ENCODE measurements at regions not wholly inside any gene's neighbourhood (a gene's known extent, or its start where the extent isn't known, plus 50 kb on each side); places are given as distances from the start of the nearest gene placed in this dataset.
"Not testable (repeated sequence)": the region's sequence is repeated elsewhere in the genome, so short reads cannot be mapped to it uniquely, and the experiment has no call there.

DNA sequence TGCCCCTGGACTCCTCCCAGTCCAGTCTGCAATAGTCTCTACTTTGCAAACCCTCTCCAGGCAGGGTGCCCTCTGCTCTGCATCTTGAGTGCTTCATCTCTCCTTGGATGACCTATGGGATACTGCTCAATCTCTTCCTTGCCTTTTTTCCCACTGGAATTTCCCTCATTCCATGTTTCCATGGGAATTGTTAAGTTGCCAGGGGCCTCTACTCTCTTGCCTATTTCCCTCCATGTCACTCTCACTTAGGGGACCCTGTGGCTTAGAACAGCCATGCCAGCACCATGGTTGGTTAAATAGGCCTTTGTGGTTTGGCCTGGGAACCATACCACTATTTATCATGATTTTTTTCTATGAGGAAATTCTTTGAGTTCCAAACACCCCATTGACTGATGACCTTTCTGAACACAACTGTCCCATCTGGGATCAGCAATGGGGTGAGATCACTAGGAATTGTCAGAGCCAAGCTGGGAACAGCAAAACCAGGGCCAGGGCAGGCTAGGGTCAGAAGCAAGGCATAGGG, 91.4 kb upstream of the RBMS1 start:
- no peak for DNase-seq

DNA sequence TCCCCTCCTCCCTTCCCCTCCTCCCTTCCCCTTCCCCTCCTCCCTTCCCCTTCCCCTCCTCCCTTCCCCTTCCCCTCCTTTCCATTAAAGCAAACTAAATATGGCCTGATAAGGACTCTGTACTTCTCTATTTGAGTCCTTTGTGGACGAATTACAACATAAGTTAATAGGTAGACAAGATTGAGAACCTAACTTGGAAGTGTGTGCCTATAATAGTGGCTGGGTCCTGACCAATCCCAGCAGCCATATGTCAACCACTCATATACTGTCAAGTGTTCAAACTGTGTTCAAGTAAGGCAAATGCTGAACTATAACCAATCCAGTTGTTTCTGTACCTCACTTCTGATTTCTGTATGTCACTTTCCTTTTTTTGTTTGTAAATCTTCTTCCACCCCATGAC, 97.1 kb upstream of the RBMS1 start:
- DNase-seq: no peak

- DNase-seq: no peak
These were observed 98.8 kb upstream of the RBMS1 start for GRCh38 chr2:160592401-160592800.

DNA sequence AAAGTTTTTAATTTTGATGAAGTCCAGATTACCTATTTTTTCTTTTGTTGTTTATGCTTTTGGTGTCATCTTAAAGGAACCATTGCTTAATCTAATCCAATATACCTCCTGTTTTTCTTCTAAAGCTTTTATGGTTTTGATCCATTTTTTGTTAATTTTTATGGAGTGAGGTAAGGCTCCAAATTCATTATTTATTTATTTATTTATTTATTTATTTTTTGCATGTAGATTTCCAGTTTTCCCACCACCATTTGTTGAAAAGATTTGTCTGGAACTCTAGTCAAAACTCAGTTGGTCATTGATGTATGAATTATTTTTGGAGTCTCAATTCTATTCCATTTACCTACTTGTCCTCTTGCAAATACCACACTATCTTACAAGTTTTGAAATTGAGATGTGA, 99.4 kb upstream of the RBMS1 start:
- no peak for DNase-seq

DNA sequence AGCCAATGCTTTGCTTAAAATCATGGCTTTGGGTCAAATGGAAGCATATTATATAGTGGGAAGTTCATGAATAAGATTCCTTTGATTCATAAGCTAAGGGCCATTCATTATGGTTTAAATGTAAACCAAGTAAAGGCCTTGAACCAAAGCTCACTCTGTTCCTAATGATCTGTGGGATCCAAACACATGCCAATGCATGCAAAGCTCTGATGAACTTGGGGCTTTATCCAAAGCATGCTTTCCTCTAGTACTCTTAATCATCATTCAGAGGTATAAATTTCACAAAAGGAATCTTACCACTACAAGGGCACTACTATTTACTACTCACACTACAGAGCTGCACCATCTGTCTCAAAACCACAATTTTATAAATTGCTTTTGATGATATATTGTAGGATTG, 102.8 kb upstream of the RBMS1 start:
- no peak for DNase-seq

GRCh38 chr2:160600437-160600836, 106.8 kb upstream of the RBMS1 start:
- DNase-seq: not testable (repeated sequence)

GRCh38 chr2:160602073-160602472, 108.5 kb upstream of the RBMS1 start:
- no peak for DNase-seq

DNA sequence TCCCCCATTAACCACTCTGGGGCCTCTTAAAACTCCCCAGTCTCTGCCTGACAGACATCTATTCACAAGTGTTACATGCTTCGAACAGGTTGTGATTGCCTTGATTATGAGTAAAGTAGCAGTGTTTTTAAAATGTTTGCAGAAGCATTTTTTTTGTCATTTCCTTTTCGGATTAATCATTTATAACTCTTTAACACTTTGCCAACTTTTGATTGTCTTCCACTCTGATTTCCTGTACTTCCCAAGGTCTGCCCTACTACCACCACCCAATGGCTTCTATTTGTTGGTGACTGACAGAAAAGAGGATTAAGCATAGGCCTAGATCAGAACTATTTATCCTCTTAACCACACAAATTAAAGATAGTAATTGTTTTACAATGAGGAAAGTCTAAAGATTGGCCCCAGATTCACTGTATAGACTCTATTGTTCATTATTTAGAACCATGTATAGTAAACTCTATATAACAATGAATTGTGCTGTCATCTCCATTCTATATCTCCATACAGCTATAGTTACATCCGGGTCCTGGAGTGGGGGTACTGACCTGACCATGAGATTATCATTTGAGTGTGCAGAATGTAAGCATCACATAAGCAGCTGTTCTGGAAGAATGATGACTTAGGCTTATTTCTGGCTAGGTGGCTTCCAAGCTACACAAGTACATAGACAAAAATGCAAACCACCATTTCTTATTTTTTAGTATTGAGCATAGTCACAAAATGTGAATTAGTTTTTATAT, 110.3 kb upstream of the RBMS1 start:
- DNase-seq: no peak

DNA sequence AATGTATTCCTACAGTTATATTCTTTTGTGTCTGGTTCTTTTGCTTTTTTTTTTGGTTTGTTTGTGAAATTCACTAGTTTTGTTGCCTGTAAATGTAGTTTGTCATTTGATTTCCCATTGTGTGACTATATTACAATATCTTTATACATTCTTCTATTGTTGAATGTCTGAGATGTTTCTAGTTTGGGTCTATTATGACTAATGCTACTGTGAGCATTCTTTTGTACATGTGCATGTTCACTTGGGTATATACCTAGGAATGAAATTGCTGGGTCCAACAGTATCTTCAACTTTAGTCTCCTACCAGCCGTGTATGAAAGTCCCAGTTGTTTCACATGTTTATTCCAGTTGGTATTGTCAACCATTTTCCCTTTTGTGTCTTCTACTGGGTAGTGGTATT, 112.7 kb upstream of the RBMS1 start:
- DNase-seq: no peak

- no peak for DNase-seq
These were observed 115.0 kb upstream of the RBMS1 start for GRCh38 chr2:160608599-160608998.

DNA sequence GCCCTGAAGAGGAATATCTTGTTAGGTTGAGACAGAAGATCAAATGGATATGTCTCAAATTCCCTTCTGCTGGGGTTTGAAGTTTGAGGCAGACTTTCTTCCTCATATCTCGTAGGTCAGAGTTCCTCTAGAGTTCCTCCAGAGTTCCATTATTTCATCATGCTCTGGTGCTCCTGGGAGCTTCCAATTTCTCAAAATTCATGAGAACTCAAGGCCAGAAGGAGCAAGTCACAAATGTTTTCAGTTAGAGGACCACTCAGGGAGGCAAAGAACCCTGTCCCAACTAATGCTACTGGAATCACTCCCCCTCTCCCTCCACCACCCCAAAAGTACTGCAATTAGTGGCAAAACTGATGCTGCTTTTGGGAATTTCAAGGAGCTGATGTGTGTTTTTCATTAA, 115.7 kb upstream of the RBMS1 start:
- DNase-seq: no peak

DNA sequence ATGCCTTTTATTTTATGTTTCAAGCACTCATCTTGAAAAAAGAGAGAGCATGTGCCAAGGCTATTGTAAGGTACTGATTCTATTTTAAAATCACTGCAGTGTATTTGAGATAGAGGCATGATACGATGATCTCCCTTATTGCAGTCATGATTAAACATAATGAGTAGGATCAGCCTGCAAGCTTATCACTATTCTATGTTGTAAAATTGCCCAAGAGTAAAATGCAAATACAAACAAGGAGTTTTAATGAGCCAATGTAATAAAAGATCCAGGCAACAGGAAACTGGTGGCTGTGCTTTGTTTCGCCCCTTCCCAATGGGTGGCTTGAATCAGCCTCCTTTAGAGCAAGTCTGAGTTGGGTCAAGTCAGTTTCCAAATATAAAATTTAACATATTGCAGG, 116.4 kb upstream of the RBMS1 start:
- no peak for DNase-seq

DNA sequence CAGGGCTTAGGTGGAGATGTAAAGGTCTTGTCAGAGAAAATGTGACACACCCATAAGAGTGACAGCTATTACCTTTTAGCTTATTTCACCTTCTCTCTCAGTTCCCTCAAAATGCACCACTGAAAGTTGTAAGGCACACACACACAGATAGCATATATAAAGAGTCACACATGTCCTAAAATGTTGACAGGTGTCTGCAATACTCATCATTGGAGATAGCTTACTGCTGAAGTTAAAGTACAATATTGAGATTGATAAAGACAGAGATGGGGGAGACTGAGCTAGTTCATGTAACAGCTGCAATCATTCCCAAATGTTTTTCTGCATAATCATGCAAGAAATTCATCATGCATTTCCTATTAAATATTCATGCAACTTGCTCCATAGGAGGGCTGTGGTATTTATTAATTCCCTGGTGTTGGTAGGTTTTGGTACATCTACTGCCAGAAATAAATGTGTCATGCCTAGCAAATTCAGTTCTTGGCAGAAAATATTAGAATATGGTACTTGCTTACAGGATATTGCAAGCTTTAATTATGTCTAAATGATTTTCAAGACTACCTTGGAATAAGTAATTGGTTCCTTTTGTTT, 118.8 kb upstream of the RBMS1 start:
- DNase-seq: no peak

- no peak for DNase-seq
These were observed 120.0 kb upstream of the RBMS1 start for GRCh38 chr2:160613466-160614153.

GRCh38 chr2:160614391-160614790, 120.8 kb upstream of the RBMS1 start:
- no peak for DNase-seq

GRCh38 chr2:160615706-160616105, 122.1 kb upstream of the RBMS1 start:
- DNase-seq: no peak

DNA sequence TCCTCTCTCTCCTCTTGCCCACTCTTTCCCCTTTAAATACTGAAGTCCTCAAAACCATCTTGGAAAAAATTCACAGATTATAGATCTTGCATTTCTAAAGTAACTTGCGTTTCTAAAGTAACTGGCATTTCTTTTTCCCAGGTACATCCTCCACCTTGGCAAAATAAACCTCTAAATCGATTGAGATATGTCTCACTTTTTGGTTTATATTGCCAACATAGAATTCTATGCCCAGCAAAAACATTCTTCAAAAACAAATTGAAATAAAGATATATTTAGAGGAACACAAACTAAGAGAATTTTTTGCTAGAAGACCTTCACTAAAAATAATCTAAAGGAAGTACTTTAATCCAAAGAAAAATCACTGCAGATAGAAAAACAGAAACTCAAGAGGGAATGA, 122.5 kb upstream of the RBMS1 start:
- no peak for DNase-seq

DNA sequence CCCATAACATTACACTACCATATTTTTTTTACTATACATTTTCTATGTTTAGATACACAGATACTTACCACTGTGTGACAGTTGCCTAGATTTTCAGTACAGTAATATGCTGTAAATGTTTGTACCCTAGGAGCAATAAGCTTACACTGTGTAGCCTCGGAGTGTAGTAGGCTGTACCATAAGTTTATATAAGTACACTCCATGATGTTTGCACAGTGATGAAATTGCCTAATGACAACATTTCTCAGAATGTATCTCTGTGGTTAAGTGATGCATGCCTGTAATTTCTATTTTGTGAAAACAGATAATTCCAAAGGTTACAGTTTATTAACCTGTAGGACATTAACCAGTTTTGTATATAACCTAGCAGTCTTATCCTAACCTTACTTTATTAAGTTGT, 128.1 kb upstream of the RBMS1 start:
- DNase-seq: no peak

- DNase-seq: not testable (repeated sequence)
These were observed 134.5 kb upstream of the RBMS1 start for GRCh38 chr2:160628020-160628637.

DNA sequence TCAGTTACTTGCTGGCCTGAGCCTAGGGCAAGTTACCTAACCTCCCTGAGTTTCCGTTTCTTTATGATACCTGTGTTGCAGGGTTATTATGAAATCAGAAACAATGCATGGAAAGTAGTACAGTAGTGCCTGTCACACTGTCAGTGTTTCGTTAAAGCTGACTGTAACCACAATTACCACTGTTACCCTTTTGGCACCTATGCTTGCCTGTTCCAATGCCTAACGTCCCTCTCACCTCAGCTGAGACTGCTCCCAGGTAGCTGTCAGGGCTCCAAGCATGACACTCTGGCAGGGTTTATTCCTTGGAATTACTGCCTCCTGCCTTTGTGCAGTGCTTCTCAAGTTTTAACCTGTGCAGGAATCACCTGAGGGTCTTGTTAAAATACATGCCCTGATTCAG, 135.2 kb upstream of the RBMS1 start:
- DNase-seq: no peak

DNA sequence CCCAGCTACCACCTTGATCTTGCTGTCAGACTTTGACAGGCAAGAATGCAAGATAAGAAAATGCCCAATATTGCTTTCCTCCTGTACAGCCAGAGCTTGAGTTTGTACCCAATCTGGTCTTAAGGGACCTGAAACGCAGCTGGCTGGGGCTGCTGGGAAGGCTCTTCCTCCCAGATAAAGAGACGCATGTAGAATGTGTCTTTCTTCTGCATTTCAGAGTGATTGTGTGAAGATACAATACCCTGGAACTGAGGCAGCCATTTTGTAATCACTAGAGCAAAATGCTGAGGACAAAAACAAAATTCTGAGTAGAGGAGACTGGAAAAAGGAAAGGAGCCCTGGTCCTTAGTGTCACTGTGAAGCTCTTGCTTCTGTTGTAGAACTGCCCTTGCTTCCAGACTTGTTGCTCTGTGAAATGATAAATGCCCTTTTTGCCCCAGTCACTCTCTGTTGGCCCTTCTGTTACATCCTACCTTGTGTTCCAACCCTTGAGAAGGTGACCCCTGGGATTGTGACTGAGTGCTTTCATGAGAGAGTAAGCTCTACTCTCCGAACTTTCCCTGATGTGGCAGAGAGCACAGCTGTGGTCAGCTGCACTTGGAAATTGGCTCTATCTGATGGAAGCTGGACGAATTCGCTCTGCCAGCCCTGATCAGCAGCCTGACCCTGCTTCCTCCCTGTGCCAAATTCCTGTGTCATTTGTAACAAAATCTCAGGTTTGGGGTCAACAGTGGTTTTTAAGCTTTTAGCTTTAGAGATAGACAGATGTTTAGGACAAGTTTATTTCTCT, 137.4 kb upstream of the RBMS1 start:
- DNase-seq: no peak

GRCh38 chr2:160632084-160632975, 138.7 kb upstream of the RBMS1 start:
- no peak for DNase-seq

Measured in activated effector memory CD4-positive, alpha-beta T cell treated with anti-CD3 and anti-CD28 coated beads, Interleukin-2, amount 50 U/mL, for 16 hours (primary cell).